Stimulated activated CD8-positive, alpha-beta memory T cell treated with anti-CD3 and anti-CD28 coated beads, Interleukin-7, amount 100 ng/mL, for 4 hours (primary cell): ENCODE measurements at regions not wholly inside any gene's neighbourhood (a gene's known extent, or its start where the extent isn't known, plus 50 kb on each side); places are given as distances from the start of the nearest gene placed in this dataset.

Source experiments
- DNase-seq, 2 donors: peaks; one replicate each; pipeline ENCODE4 v3.0.0-alpha.2; 2020; ENCODE audit warnings: low read depth in 2 of 2

DNA sequence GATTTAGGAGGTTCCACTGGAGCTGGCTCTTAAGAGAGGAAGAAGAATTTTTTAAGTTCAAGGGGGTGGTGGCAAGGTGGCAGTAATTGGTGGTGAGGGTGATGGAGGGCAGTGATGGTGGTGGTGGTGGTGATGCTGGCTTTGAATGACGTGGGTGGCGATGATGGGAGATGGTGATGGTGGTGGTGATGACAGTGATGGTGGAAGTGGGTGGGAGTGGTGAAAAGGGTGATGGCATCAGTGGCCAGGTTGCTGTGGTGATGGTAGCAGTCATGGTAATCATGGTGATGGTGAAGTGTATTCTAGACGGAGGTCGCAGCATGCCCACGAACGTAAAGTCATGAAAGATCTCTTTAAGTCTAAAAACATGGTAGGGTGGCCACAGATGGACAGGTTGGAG, 197.3 kb downstream of the PTEN start:
- DNase-seq: no peak

DNA sequence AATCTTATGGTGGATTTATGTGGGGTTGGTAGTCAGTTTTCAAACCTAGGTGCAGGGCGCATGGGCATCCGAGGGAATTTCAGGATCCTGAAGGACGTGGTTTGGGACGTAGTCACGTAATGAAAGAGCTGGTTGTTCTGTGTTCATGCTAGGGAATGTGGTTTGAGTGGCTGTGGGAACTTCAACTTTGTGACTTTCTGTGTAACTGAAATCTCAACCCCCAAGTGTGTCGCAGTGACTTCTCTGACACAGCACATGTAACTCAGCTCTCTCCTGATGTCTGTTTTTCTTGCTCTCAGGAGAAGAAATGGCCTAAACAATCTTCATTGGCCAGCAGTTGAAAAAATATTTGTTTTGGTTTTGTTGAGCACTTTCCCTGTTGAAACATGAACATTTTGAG, 199.0 kb downstream of the PTEN start:
- DNase-seq: no peak

DNA sequence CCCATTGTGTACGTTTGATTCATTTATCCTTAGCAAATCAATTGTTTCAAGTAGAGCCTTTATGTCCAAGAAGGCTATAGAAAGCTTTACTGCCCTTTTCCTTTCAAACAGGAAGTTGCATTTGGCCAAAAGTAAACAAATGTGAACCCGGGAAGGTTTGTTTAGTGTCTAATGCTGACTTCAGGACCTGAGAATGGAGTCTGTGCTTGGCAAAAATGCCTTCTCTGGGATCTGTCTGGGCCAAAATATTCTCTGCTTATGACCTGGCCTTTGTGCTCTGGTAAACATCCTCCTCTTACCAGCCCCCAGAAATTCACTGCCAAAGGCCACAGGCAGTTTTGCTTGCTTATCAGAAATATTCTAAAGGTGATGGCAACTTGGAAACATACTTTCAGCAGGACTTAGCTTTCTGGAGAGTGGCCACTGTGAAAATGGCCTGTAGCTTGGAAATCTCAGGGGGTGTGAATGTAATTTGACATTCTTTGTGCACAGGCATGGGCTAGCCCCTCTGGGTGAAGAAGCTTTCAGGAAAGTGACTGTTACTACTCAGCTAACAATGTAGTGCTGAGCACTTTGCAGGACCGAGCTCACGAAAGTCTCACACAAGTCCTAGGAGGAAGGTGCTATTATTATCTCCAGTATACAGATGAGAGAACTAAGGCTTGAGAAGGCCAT, 199.5 kb downstream of the PTEN start:
- DNase-seq: no peak

DNA sequence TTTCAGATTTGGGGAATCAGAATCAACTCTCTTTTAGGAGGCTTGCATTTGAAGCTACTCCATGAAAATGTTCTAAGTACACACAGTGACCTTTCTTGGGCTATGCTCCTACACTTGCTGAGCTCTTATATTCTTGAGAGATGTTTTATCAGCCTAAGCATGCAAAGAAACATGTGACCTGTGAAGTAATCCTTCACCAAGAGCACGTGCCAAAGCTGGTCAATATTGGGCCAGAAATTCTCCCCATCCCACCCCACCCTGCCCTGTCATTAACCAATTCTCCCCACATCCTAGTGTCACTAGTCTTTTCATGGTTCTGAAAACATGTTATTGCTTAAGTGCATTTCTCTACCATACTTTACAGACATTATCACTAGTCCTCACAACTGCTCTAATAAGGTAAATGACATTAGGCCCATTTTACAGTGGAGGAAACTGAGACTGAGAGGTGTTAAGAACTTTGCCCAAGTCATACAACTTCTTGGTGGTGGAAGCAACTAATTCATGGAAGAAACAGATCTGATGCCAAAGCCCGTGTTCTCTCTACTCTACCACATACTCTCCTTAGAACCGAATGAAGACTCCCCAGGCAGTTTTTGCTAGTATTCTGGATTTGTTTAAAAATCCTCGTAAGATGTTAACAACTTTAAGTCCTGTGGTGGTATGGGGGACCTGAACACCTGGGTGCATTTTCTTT, 200.6 kb downstream of the PTEN start:
- DNase-seq: no peak

DNA sequence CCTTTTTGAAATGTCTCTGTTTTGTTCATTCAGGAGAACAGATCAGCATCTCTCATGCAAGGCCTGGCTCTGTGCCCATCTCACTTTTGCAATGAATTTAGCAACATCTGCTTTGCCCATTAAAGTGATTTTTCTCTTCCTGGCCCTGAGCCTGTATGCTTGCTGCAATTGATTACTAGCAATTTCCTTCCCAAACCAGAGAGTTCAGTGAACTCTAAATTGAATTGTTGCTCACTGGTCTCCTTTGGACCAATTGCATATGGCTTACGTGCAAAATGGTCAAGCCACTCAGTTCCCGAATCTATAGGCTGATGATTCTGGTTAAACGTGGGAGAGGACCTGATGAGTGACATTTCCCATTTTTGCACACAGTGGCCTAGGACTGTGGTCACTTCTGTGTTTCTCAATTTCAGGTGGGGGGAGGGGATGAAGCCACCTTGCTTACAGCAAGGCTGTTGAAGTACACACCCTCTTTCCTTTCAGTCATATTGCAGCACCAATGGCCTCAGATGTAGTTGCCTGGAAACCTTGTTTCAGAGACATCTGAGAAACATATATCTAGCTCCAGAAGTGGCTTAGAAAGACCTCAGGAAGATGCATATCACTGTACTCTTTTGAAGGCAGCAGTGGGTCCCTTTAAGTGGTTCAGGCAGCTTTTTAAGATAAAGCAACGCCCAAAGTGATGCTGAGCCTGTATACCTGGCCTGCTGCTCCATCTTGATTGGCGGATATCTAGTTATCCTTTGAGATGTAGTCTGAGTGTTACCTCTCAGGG, 201.4 kb downstream of the PTEN start:
- no peak for DNase-seq

DNA sequence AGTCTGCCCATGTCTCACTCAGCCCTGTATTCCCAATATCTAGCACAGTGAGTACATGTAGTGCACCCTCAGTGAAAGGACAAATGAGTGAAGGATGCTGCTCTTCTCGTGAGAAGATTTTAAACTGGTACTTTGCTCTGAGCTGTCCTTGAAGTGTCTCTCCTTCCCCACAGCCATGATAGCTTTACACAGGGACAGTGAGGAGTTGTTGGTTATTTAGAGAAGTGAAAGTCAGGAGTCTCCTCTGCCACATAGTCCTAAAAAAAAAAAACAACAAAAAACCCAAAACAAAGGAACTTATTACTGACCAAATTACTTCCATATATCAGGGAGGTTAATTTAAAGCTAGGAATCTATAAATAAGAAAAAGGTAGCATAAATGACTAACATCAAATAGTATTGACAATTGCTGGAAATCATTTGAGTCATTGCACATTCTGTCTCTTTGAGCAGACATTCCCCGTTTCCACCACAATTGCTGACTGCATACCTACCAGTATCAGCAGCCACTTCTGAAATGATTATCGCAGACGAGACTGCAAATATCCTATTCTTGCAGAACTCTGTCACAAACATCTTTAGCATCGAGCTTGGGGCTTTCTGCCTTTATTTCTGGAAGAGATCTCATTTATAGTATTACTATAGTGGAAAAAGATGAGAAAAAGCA, 202.1 kb downstream of the PTEN start:
- DNase-seq: no peak

DNA sequence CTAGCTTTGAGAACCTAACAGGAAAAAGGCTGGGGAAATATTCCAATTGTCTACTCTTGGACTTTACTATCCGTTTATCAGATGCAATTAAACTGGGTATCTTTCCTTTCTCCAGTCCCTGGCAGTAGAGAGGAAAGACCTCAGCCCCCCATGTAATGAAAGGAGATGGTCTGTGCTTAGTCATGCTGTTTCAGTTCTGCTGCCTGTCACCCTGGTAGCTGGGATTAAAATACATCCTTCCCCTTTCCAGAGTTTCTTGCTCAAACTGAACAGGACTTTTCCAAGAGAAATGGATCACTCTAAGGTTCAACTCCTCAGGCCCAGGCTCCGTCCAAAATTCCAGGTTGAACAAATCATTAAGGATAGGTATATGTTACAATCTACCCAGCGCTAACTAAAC, 202.9 kb downstream of the PTEN start:
- DNase-seq: no peak

DNA sequence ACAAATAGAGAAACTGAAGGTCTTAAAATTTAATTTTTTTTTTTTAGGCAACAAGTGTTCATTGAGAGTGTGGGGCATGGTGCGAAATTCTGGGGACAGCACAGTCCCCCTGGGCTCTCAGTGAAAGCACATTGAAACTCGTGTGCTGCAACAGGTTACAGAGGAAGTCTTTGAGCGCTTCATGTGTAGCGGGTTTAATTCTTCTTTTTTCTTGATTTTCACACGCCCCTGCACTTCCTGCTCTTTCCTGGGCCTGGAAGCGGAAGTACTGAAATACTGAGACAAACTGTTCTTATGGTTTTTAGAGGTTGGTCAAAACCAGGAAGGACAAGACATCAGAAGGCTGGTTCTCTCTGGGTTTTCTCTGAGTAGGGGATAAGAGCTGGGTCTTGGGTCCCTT, 203.5 kb downstream of the PTEN start:
- DNase-seq: no peak

DNA sequence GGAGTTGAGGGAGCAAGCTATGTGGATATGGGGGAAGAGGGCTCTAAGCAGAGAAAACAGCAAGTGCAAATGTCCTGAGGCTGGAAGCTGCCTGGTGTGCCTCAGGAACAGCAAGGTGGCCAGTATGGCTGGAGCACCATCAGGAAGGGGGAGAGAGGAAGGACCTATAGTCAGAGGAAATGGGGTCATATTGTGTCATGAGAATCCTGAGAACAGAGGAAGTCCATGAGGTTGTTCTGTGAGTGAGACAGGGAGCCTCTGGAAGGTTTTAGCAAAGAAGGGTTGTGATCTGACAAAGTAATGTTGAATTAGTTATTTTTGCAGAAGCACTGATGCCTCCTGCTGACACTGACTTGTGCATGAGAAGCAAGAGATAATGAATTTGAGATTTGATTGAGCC, 204.3 kb downstream of the PTEN start:
- DNase-seq: no peak

DNA sequence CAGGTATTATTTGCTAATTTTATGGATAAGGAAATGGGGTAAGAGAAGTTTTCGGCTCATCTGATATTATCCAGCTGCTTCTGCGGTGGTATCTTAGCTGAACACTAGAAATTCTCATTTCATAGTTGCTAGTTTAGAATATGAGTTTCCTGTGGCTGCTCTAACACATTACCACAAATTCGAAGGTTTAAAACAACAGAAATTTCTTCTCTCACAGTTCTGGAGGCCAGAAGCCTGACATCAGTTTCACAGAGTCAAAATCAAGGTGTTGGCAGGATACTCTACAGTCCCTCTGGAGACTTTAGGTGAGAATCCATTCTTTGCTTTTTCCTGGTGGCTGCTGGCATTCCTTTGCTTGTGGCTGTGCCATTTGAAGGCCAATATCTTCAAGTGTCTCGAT, 205.9 kb downstream of the PTEN start:
- DNase-seq: no peak

DNA sequence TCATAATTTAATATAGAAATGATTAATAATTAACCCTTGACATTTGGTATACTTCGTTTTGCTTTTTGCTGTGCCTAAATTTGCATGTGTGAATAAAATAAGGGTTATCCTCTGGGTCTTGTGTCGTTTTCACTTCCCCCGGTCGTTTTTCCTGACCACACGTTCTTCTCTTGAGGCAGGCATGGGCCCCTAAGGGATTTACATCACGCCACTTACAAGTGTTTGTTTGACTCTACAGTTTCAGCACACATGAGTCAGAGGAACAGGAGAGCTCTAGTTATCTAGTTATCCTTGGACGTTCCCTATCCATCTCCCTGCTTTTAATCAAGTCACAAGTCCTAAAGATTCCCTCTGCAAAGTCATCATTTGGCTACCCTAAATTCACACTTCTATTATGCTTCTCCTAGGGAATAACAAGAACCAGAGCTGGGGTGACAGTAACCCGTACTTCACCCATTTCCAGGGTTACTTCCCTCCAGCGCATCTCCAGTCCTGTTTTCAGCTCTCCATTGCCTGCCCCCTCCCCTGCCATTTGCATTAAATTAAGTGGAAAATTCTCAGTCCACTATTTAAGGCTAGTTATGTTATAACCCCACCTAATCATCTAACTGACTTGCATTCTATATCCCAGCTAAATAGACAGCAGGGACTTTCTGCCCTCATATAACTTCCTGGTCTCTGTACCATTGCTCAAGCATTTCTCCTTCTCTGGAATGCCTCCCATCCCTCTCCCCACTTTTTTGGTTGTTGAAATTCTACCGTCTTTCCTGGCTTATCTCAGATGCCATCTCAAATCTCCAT, 206.9 kb downstream of the PTEN start:
- DNase-seq: no peak

DNA sequence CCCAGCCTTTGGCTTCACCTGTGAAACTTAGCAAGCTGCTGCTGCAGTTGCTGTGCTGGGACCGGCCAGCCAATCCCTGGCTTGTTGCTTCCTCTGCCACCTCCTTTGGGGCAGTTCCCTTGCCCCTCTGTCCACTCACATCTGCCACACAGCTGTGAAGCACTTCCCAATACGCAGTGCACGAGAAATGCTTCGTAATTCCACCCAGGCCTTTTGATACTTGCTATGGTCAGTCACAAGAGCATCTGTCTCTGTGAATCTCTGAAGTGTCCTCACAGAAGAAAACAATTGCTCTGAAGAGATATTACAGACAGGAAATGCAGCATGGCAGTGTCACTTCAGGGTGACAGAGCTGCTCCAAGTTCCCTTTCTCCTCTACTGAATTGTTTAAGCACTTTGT, 208.5 kb downstream of the PTEN start:
- no peak for DNase-seq

DNA sequence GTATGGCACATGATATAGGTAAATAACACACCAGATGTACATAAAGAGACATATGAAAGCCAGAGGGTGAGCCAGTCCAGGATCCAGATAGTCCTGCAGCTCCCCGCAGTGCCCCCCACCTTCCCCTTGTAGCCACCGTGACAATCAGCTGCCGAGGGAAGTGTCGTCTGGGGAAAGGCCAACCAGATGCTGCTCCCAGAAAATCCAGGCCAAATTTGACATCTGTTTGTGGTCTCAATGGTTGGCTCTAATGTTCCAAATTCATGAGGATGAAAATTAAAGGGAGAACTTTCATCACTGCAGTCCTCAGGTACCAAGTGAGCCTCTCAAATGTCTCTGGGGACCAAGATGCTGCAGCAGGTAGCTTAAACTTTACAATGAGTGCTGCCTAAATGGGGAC, 210.3 kb downstream of the PTEN start:
- no peak for DNase-seq

DNA sequence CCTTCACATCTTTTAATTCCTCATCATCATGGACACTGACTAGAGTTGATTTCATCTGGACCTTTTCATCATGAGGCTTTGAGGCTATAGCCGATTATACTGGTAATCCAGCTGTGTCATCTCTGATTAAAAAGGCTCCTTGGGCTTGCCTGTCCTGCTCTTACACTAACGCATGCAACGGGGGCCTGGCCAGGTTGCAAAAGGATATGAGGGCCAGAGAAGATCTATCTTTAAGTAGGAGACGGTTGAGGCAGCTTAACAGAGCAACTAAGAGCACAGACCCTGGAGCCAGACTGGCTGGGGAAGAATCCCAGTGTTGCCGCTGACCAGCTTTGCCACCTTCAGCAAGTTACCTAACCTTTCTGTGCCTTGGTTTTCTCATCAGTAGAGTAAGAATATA, 211.5 kb downstream of the PTEN start:
- no peak for DNase-seq

DNA sequence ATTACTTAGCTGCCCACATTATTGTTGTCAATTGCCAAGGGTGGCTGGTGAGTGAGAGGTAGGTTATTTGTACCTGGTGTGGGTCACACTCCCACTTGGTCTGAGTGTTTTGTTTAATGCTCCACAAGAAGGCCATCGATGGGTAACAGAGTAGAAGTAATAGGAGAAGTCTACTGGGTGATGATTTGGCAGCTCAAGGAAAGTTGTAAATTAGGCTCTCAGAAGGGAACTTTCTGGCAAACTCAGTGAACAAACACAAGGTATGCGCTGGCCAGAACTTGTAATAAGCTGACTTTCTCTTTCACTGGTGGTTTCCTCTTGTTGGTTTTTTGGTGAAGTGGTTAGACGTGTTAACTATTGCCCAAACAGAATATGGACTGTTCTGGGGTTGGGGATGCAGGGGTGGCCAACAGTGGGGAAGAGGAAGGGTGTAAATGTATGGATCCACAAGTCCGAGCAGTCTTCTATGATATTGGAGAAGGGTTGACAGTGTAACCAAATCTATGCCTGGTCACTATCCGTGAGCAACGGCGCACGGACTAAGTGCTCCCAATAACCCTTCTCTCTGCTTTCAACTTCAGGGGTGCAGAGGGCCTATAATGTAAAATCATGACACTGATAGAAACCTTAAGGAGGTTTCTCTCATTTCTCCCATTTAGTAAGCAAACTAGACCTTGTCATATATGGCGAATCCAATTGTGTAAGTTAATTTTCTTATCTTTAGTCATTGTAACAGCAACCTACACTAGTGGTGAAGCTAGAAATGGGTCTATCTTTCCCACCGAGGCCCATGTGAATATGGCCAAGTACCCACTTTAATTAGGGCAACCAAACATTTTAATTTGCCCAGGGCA, 212.8 kb downstream of the PTEN start:
- no peak for DNase-seq

DNA sequence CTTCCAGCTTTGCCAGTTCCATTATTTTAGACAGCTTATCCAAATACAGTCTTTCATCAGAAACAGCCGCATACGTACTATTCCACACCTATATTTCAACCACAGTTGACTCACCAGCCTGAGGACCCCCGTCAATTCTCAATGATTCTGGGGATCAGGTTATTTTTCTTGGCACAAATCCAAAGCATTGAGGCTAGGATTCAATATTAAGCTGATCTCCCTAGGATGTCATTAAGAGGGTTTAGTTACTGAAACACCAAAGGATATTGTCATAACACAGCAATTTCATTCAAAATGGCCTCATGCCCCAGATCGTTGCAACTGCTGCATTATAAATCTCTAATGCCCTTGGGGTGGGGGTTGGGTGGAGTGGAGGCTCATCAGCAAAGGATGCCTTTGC, 214.6 kb downstream of the PTEN start:
- no peak for DNase-seq

DNA sequence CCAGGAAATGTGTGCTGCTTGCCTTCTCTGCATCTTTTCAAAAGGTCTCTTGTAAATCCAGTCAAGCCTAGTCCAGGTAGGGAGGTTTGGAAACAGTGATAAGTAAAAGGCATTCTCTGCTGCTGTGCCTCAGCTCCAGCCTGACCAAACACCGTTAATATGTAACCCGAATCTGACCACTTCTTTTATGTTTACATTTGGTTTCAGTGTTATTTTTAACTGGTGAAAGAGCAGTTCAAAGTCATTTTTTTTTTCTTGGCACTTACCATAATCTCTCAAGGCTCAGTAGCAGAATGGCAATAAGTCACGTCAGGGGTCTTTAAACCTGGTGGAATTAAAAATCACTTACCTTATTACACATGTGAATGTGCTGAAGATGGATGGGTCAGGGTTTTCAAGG, 216.8 kb downstream of the PTEN start:
- no peak for DNase-seq

DNA sequence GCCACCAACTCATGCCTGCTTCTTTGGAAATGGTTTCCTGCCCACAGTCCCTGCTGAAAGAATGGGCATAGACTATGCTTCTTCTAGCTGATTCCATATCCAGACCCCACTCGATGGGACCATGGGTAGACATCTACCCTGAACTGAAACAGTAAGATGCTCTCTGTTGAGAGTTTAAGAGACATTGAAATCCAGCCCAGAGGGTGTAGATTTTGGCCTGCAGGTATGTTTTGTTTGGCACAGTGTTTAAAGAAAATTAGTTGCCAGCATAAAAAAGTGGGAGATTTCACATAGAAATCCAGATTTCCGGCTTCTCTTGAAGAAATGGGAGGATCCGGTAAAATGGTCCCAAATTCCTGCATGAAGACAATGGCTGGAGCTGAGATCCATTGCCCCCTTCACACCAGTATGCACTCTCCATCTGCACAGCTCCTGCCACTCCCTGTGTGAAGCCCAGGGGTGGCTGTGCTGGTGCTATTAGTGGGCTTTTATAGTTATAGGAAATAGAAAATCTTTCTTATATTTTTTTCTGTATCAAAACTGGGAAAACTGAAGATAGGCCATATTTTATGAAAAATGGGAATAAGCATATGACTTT, 218.1 kb downstream of the PTEN start:
- DNase-seq: no peak

DNA sequence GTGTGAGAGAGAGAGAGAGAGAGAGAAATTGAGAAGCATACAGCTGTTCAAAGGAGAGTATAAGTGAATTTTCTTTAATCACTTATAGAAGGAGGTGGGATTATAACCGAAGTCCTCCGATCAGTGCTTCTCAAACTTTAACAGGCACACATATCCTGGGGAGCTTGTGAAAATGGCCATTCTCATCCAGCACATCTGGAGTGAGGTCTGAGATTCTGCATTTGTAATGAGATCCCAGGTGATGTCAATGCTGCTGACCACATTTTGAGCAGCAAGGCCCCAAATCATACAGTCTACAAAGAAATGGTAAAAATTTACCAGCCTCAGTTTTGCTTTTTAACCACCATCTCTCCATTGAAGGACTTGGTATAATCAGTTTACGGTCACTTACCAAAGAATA, 219.0 kb downstream of the PTEN start:
- DNase-seq: no peak
